ENCODE measurements at regions not wholly inside any gene's neighbourhood (a gene's known extent, or its start where the extent isn't known, plus 50 kb on each side); places are given as distances from the start of the nearest gene placed in this dataset.
"Not testable (repeated sequence)": the region's sequence is repeated elsewhere in the genome, so short reads cannot be mapped to it uniquely, and the experiment has no call there.

DNA sequence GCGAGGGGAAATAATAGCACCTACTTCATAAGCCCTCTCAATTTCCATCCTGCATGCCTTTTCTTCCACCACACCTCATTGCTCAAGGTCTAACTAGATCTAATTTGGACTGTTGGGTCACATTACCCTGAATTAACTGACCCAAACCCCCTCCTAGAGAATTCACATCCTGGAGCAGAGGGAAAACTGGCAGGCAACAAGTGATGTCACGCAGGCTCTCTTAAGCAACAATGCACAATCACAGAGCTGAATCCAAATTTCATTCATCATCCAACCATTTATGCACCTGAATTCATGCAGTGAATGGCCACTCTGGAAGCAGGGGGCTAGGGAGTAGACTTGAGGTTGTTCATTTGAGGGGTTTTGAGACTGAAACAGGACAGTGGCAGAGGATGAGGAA lies 107.7 kb upstream of the HUWE1 start:
- no peak for DNase-seq
- H3K27me3 ChIP-seq = no peaks in the 10 kb centered on the region
- TF ChIP-seq POLR2A (IDR thresholded peaks at IDR 0.05) = no peak
- TF ChIP-seq, protein P1, sequence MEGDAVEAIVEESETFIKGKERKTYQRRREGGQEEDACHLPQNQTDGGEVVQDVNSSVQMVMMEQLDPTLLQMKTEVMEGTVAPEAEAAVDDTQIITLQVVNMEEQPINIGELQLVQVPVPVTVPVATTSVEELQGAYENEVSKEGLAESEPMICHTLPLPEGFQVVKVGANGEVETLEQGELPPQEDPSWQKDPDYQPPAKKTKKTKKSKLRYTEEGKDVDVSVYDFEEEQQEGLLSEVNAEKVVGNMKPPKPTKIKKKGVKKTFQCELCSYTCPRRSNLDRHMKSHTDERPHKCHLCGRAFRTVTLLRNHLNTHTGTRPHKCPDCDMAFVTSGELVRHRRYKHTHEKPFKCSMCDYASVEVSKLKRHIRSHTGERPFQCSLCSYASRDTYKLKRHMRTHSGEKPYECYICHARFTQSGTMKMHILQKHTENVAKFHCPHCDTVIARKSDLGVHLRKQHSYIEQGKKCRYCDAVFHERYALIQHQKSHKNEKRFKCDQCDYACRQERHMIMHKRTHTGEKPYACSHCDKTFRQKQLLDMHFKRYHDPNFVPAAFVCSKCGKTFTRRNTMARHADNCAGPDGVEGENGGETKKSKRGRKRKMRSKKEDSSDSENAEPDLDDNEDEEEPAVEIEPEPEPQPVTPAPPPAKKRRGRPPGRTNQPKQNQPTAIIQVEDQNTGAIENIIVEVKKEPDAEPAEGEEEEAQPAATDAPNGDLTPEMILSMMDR (IDR thresholded peaks at IDR 0.05) = no peak
- H3K4me3 ChIP-seq (replicated peaks in 1 of 3) = no peak overlapping the region
- 79 to 88% methylated on average over 2 of the region's 2 CpGs for WGBS, 2 donors
- H3K4me1 ChIP-seq = no peaks in the 10 kb centered on the region
- no peak overlapping the region for H3K27ac ChIP-seq
- H3K9me3 ChIP-seq = no peaks in the 10 kb centered on the region
- intact Hi-C loops (cut with DNase I) = no loop called here
- H3K36me3 ChIP-seq = no peaks in the 10 kb centered on the region

DNA sequence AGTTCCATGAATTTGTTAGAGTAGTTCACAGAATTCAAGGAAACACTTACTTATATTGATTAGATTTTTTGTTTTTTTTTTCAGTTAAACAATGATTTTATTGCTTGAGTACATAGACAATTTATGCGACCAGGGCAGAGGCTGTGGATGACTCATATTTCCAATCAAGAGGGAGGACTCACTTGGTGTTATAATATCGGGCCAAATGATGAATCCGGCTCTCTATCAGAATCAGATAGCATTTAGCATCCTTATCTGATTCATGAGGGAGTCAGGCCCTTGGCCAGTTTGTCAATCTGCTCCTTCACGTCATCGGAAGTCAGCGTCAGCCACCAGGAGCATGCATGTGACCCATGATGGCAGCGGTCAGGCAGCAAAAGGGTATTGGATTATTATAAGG lies 82.3 kb upstream of the HUWE1 start:
- 80 to 93% methylated on average over 6 to 7 of the region's 7 CpGs for WGBS, 2 donors

DNA sequence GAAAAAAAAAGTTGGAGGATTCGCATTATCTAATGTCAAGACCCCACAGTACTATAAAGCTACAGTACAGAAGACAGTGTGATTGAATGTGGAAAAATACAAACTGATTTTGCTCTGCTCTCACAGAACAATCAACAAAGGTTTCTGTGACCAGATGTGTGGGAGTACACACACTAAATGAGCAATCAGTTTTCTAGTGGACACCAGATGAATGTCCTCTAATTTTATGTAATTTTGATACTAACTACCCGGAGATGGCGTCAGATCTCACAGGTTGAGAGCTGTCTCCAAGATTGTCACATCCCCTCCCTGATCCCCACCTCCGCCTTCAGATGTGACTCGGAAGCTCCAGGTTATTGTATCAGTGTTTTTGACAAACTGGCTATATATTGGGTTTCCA lies 81.9 kb upstream of the HUWE1 start:
- DNase-seq = no peak
- H3K27me3 ChIP-seq = no peaks in the 10 kb centered on the region
- no peaks in the 10 kb centered on the region for H3K9me3 ChIP-seq
- intact Hi-C loops (cut with DNase I) = no loop called here
- H3K36me3 ChIP-seq = no peaks in the 10 kb centered on the region
- 88 to 90% methylated on average over 5 of the region's 5 CpGs for whole genome bisulfite sequencing, 2 donors
- no peak overlapping the region for H3K4me3 ChIP-seq (replicated peaks in 1 of 3)
- no peak overlapping the region for H3K27ac ChIP-seq
- H3K4me1 ChIP-seq = no peaks in the 10 kb centered on the region
- TF ChIP-seq, protein P1 (IDR thresholded peaks at IDR 0.05) = no peak
- TF ChIP-seq POLR2A (IDR thresholded peaks at IDR 0.05) = no peak

More for the DNA sequence above, 82.3 kb upstream of the HUWE1 start:
- no peaks in the 10 kb centered on the region for H3K27me3 ChIP-seq
- no peak overlapping the region for H3K27ac ChIP-seq
- H3K4me1 ChIP-seq = no peaks in the 10 kb centered on the region
- intact Hi-C loops (cut with DNase I) = no loop called here
- TF ChIP-seq POLR2A (IDR thresholded peaks at IDR 0.05) = no peak
- TF ChIP-seq, protein P1 (IDR thresholded peaks at IDR 0.05) = no peak
- no peak overlapping the region for H3K4me3 ChIP-seq (replicated peaks in 1 of 3)
- no peaks in the 10 kb centered on the region for H3K36me3 ChIP-seq
- DNase-seq = no peak
- no peaks in the 10 kb centered on the region for H3K9me3 ChIP-seq

DNA sequence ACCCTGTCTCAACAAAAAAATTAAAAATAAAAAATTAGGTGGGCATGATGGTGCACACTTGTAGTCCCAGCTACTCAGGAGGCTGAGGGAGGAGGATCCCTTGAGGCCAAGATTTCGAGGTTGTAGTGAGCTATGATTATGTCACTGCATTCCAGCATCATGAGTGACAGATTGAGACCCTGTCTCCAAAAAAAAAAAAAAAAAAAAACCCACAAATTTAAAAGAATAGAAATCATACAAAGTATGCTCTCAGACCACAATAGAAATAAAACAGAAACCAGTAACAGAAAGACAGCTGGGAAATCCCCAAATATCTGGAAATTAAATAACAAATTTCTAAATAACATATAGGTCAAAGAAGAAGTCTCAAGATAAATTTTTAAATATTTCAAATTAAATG lies 81.0 kb upstream of the HUWE1 start:
- no peaks in the 10 kb centered on the region for H3K9me3 ChIP-seq
- H3K27me3 ChIP-seq = no peaks in the 10 kb centered on the region
- intact Hi-C loops (cut with DNase I) = no loop called here
- H3K27ac ChIP-seq = no peak overlapping the region
- no peak for TF ChIP-seq POLR2A (IDR thresholded peaks at IDR 0.05)
- TF ChIP-seq, protein P1 (IDR thresholded peaks at IDR 0.05) = no peak
- no peaks in the 10 kb centered on the region for H3K4me1 ChIP-seq
- H3K36me3 ChIP-seq = no peaks in the 10 kb centered on the region
- no peak for DNase-seq
- 0 to 6% methylated on average over 1 of the region's 1 CpG for WGBS, 2 donors
- H3K4me3 ChIP-seq (replicated peaks in 1 of 3) = no peak overlapping the region

DNA sequence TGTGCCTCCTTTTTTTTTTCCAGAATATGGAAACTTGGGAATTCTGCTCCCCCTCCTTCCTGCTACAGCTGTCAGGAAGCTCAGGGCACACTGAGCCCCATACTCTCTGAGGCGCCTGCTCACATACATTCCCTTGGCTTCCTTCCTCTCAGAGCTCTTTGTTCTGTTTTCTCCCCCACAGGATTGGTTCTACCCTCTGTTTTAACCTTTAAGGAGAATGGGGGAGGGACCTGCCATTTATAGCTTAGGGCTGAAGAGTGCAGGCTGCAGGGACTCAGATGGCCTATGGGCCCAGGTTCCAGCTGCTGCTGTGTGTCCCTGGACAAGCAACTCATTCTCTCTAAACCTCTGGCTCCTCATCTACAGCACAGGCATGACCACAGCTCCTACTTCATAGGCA lies 70.7 kb upstream of the HUWE1 start:
- H3K36me3 ChIP-seq; H3K27me3 ChIP-seq; H3K4me1 ChIP-seq; H3K4me3 ChIP-seq (replicated peaks in 1 of 3); intact Hi-C loops (cut with DNase I); H3K27ac ChIP-seq; DNase-seq; H3K9me3 ChIP-seq: not testable (repeated sequence)
- 56% methylated on average over 1 of the region's 1 CpG; no CpG with 5 or more reads in 1 of the 2 donors for WGBS, 2 donors

DNA sequence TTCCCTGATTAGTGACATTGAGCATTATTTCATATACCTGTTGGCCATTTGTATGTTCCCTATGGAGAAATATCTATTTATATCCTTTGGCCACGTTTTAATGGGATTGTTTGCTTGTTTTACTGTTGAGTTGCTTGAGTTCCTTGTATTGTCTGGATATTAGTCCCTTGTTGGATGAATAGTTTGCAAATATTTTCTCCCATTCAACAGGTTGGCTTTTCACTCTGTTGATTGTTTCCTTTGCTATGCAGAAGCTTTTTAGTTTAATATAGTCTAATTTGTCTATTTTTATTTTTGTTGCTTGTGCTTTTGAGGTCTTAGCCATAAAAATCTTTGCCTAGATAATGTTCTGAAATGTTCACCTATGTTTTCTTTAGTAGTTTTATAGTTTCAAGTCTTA lies 60.2 kb upstream of the HUWE1 start:
- intact Hi-C loops (cut with DNase I) = no loop called here
- TF ChIP-seq, protein P1 (IDR thresholded peaks at IDR 0.05) = no peak
- TF ChIP-seq POLR2A (IDR thresholded peaks at IDR 0.05) = no peak

More for the DNA sequence above, 60.2 kb upstream of the HUWE1 start:
- Histone ChIP-seq H3K4me1 (no peaks in the 10 kb centered on the region), H3K36me3 (no peaks in the 10 kb centered on the region), H3K9me3 (no peaks in the 10 kb centered on the region), H3K27ac (no peak overlapping the region), H3K27me3 (no peaks in the 10 kb centered on the region), H3K4me3 (replicated peaks in 1 of 3) (no peak overlapping the region)
- no peak for DNase-seq
- WGBS, 2 donors = 26 to 50% methylated on average over 1 of the region's 1 CpG
